NOMO-1 treated with DMSO at 0.1 percent for 48 hours (cell line): ENCODE measurements at regions not wholly inside any gene's neighbourhood (a gene's known extent, or its start where the extent isn't known, plus 50 kb on each side); places are given as distances from the start of the nearest gene placed in this dataset.

Experiments used
- DNase-seq: peaks from one replicate; lab custom pipeline; 2025; ENCODE audit not compliant: unreplicated experiment; lab: John Stamatoyannopoulos, UW

DNA sequence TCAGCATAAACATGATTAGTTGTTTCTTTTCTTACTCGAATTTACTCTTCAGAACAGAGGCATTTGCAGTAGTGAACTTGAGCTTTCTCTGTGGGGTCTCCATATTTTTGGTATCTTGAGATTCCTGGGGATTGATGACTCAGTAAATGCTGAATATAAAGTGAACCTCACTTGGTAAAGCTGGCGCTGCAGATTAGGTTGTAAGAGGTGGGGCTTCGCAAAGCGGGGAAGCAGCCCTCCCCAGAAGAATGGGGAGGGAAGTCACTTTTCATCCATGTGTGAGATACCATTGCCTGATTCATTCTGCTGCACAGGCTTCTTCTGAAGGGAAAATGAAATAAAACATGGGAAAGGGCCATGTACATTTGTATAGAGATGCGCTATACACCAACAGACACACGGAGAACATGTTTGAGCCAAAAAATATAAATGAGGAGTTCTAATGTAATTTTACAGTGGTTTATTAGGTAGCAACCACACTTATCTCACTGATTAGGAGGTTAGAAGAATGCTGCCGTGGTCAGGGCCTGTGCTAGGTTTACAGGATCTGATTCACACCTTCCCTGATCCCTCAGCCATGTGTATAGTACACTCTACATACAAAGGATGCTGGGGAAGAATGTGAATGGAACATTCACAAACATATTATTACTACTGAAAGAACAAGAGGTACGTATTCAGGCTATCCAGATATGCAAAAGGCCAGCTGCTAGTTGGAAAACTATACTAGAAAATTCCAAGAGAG lies 63.5 kb downstream of the DNTTIP2 start:
- DNase-seq = no peak

DNA sequence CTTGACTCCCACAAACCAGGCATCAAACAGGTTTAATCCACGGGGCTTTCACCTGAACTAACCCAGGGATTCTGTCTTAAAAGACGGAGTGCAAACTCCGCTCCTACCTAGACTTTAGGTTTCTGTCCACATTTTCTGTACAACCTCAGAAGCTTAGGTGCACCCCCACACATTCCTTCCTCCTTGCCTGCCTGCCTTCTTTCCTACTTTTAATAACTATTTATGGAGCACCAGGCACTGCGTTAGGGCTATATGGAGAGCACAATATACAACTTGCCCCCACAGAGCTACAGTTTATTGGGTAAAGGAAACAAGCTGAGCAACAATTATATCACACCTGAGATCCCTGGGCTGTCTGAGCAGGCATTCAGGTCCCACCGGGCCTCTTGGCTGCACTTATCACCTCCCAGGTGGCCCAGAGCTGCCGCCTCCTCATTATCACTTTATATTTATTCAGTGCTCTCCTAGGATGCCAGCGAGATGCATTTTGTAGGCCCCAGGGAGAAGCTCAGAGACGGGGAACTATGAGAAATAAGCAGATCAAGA lies 64.1 kb downstream of the DNTTIP2 start:
- DNase-seq = no peak

- DNase-seq = peak; percentile 69
Observed at GRCh38 chr1:93814059-93814794, 64.8 kb downstream of the DNTTIP2 start.

GRCh38 chr1:93813076-93813475 lies 65.9 kb downstream of the DNTTIP2 start:
- no peak for DNase-seq

DNA sequence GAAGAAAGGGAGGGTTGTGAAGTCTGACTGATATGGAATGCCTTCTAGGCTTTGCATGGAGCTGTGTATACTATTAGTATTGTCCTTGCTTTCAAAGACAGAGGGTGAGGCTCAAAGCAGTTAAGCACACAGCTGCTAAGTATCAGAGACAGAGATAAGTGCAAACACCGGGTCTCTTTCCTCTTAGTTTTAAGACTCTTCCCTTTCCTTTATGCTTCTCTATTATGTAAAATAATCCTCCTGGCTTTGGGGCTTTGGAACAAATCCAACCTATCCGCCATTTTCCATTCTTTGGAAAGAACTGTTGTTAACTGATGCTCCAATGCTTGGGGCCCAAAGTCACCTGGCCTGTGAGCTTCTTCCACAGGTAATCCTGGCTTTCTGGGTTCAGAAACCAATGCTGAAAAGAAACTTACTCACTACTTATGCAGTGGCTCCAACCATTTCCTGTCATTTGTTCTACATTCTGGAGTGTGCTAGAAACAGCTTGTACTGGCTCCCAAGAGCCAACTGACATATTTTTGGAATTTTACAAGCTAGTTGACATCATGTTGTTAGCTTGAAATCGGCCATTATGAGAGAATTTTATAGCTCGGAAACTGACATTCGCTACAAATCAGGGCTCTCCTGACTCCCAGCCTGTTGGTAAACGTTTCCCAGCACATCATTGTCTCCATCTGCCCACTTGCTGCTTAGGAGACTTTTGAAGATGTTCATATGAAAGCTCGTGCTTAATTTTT lies 67.5 kb downstream of the DNTTIP2 start:
- DNase-seq = no peak

- no peak for DNase-seq
Observed at GRCh38 chr1:93810316-93810715, 68.7 kb downstream of the DNTTIP2 start.

DNA sequence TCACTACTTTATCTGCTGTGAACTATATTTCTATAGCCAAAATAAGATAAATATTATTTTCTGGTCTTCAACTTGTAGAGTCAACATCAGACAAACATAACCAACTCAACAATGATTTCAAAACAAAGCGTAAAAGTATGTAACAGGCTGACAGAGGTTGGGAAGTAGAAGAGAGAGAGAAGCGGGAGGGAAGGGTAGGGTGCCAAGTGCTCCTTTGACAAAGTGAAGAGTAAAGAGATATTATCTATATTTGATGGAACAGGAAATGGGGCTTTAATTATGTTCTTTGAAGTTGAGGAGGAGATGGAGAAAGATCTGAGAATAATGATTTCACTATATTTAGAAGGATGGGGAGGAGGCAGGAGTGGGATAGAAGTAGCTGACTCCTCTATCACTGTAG lies 70.1 kb downstream of the DNTTIP2 start:
- DNase-seq = no peak

DNA sequence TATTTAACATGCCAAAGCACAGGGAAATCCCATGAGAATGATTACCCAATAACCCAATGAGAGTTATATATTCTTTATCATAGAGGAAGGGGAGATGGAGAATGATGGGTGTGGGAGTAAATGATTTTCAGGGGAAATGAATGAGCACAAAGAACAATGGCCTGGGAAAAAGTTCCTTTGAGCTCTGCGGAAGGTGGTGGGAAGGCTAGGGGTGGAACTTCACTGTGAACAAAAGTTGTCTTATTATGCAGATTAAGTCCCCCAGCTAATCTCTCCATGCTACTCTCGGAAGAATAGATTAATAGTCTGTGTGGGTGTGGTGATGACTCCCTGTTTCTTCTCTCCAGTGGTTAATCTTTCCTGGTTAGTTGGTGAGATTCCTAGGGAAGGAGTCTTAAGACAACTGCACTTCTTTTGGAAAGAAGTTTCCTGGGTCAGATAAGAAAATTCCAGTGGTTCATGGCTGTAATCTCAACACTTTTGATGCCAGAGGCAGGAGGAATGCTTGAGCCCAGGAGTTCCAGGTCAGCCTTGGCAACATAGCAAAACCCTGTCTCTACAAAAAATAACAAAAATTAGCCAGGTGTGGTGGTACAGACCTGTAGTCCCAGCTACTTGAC lies 71.6 kb downstream of the DNTTIP2 start:
- no peak for DNase-seq

GRCh38 chr1:93805027-93805610 lies 73.9 kb downstream of the DNTTIP2 start:
- DNase-seq = no peak

DNA sequence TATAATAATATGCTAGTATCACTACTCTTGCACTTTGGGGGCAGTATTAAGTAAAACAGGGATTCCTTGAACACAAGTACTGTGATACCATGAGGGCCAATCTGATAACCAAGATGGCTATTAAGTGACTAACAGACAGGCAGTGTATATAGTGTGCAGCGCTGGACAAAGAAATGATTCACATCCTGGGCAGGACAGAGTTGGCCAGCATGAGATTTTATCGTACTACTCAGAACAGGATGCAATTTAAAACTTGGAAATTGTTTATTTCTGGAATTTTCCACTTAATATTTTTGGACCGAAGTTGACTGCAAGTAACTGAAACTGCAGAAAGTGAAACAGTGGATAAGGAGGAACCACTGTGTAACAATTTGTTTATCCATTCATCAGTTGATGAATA lies 74.6 kb downstream of the DNTTIP2 start:
- DNase-seq = no peak

DNA sequence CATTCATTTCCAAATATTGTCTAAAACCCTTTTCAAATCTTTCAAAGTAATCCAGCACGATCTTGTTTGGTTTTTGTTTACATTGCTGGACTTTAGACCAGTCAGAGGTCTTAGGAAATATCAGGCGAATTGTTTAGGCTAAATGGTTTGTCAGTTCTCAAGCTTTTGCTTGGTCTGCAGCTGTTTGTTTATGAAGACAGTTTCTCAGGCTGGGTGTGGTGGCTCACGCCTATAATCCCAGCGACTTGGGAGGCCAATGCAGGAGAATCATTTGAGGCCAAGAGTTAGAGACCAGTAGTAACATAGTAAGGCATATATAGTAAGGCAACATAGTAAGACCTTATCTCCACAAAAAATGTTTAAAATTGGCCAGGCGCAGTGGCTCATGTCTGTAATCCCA lies 77.5 kb downstream of the DNTTIP2 start:
- DNase-seq = no peak

DNA sequence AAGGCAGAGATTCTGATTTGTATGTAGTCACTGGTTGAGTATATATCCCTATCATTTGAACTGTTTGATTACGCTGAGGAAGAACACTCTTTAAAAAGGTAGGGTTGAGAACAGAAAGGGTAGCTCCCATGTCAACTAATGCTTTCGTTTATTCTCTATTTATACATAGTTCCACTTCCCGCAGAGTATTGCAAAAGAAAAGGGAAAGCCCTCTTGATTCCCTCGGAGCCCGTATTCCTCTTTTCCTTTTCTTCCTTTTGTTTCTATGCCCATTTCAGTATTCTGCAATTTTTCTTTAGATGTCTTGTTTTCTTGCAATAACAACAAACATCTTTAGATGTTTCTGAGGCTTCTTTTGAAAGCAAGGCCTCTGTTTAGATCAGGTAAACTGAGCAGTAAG lies 78.2 kb downstream of the DNTTIP2 start:
- DNase-seq = no peak

DNA sequence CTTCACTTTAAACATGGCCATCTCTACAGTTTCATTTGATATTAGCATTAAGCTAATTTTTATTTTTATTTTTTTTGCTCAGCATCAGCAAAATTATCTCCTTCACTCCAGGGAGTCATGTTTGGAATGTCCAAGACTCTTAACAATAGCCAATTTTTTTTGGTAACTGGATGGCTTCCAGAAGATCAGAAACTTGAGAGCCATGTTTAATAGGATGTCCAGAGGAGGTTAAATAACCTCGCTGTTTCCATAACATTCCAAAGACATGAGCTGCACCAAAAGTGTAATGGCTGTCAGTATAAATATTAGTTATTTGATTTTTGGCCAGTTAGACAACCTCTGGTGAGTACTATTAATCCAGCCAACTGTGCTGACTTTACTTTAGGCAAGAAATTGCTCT lies 80.7 kb downstream of the DNTTIP2 start:
- no peak for DNase-seq

GRCh38 chr1:93784538-93784937 lies 94.5 kb downstream of the DNTTIP2 start:
- no peak for DNase-seq

- DNase-seq = no peak
Observed at GRCh38 chr1:93783876-93784275, 95.1 kb downstream of the DNTTIP2 start.

DNA sequence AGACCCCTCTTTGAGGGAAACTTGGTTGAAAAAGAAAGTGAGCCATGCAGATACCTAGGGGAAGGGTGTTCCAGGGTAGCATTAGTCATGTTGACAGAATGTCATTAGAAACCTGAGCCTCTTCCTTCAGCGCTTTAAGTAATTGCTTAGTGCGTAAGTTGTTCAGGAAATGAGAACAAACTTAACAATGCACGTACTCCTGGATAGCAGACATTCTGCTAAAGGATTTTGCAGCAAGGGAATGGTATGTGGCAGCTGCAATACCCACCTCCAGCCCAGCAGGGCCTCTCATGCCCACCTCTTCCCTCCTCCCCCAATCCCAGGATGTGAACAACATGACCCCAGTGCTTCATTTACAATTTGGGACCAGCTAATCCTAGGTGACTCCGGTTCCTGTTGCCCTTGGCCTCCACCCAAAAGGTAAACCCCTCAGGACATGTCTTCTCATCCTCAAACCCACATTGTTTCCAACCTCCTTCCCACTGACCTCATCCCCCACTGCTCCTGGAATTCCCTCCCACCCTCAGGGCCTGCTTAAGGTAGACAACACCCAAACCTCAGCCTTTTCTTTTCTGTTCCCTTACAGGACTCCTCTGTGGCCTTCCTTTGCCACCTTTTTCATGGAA lies 98.0 kb upstream of the BCAR3 start:
- no peak for DNase-seq

- no peak for DNase-seq
Observed at GRCh38 chr1:93778457-93778856, 96.8 kb upstream of the BCAR3 start.

GRCh38 chr1:93777255-93777654 lies 95.6 kb upstream of the BCAR3 start:
- DNase-seq = no peak

- no peak for DNase-seq
Observed at GRCh38 chr1:93776728-93777127, 95.1 kb upstream of the BCAR3 start.

DNA sequence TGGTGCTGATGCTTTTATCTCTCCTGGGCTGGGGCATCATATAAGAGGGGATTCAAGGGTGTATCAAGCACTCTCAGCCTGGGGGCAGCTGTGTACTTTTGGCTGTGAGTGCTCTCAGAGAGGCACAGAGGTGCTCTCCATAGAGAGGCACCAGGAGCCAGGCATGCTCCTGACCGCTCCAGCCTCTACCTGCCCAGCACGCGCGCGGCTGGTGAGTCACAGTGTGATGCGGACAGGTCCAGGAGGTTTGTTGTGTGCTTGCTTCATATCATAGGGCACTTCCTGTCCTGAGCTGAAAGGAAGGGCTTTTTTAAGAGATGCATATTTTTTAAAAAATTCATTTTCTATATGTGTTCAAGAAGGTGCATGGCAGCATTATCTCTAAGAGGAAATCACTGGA lies 93.6 kb upstream of the BCAR3 start:
- no peak for DNase-seq
